Osteoblast (primary cell): ENCODE measurements at regions not wholly inside any gene's neighbourhood (a gene's known extent, or its start where the extent isn't known, plus 50 kb on each side); places are given as distances from the start of the nearest gene placed in this dataset.

Experiments
- DNase-seq: peaks from one replicate; pipeline ENCODE4 v3.0.0; 2011; ENCODE audit warnings: low spot score, mixed read lengths; ENCODE audit not compliant: insufficient read length; ENCODE audit errors: missing footprints
- H2AFZ ChIP-seq: 2 replicates; pipeline ENCODE4 v1.6.0; 2011; ENCODE audit warnings: mild to moderate bottlenecking, low read length
- H3K27ac ChIP-seq: 2 replicates; pipeline ENCODE4 v1.5.1; 2011; ENCODE audit warnings: mild to moderate bottlenecking, low read depth, low read length, moderate library complexity
- H3K27me3 ChIP-seq: 2 replicates; pipeline ENCODE4 v1.6.0; 2012; ENCODE audit warnings: mild to moderate bottlenecking, control low read depth, inconsistent platforms, low read length, moderate library complexity; ENCODE audit not compliant: insufficient read depth
- H3K36me3 ChIP-seq: 2 replicates; pipeline ENCODE4 v1.5.1; 2011; ENCODE audit warnings: mild to moderate bottlenecking, low read length, control low read depth, moderate library complexity; ENCODE audit not compliant: insufficient read depth
- H3K4me1 ChIP-seq: 2 replicates; pipeline ENCODE4 v1.5.1; 2011; ENCODE audit warnings: mild to moderate bottlenecking, low read length, control low read depth, moderate library complexity; ENCODE audit not compliant: insufficient read depth
- H3K4me2 ChIP-seq: 2 replicates; pipeline ENCODE4 v1.6.0; 2011; ENCODE audit warnings: mild to moderate bottlenecking, low read length; ENCODE audit not compliant: insufficient read depth
- H3K4me3 ChIP-seq: fragments of 200-600 bp; sonication (generic); 3 replicates; pipeline ENCODE4 v1.5.1; 2012; ENCODE audit warnings: mild to moderate bottlenecking, low read length, inconsistent platforms; ENCODE audit not compliant: insufficient read depth
- H3K79me2 ChIP-seq: 2 replicates; pipeline ENCODE4 v1.6.0; 2012; ENCODE audit warnings: mild to moderate bottlenecking, low read length, control low read depth, inconsistent platforms; ENCODE audit not compliant: insufficient read depth
- H3K9me3 ChIP-seq: 2 replicates; pipeline ENCODE4 v1.5.1; 2011; ENCODE audit warnings: low read depth, low read length, control low read depth
- H4K20me1 ChIP-seq: 2 replicates; pipeline ENCODE4 v1.6.0; 2012; ENCODE audit warnings: mild to moderate bottlenecking, low read length, control low read depth; ENCODE audit not compliant: insufficient read depth
- CTCF ChIP-seq: IDR thresholded peaks from 2 replicates; pipeline ENCODE4 v1.5.1; 2011; ENCODE audit warnings: mild to moderate bottlenecking, low read depth, low read length, moderate library complexity; ENCODE audit errors: extremely low read depth

GRCh38 chr18:27619906-27620305 is 434.8 kb upstream of the CHST9 start:
- TF ChIP-seq CTCF, result no peak
- H3K4me2 ChIP-seq, result no peak overlapping the region
- H3K27ac ChIP-seq, result no peak overlapping the region
- DNase-seq, result no peak
- no peaks in the 10 kb centered on the region for H3K36me3 ChIP-seq
- no peaks in the 10 kb centered on the region for H3K9me3 ChIP-seq
- H3K4me1 ChIP-seq, result no peaks in the 10 kb centered on the region
- H4K20me1 ChIP-seq, result no peaks in the 10 kb centered on the region
- H3K79me2 ChIP-seq, result no peaks in the 10 kb centered on the region
- peaks cover 9% of the 10 kb centered on the region for H3K27me3 ChIP-seq
- no peak overlapping the region for H3K4me3 ChIP-seq
- no peak overlapping the region for H2AFZ ChIP-seq

- DNase-seq, result no peak
- Histone ChIP-seq H4K20me1 (no peaks in the 10 kb centered on the region), H3K9me3 (no peaks in the 10 kb centered on the region), H3K4me1 (no peaks in the 10 kb centered on the region), H2AFZ (no peak overlapping the region), H3K27ac (no peak overlapping the region), H3K36me3 (no peaks in the 10 kb centered on the region), H3K79me2 (no peaks in the 10 kb centered on the region), H3K4me2 (no peak overlapping the region), H3K4me3 (no peak overlapping the region), H3K27me3 (peaks cover 9% of the 10 kb centered on the region)
- TF ChIP-seq CTCF, result no peak
These were observed 434.1 kb upstream of the CHST9 start for GRCh38 chr18:27619090-27619772.

- DNase-seq, result no peak
- Histone ChIP-seq H2AFZ (no peak overlapping the region), H3K4me3 (no peak overlapping the region), H3K27me3 (peaks cover 3% of the 10 kb centered on the region), H3K9me3 (no peaks in the 10 kb centered on the region), H4K20me1 (no peaks in the 10 kb centered on the region), H3K4me2 (no peak overlapping the region), H3K27ac (no peak overlapping the region), H3K4me1 (no peaks in the 10 kb centered on the region), H3K79me2 (no peaks in the 10 kb centered on the region), H3K36me3 (no peaks in the 10 kb centered on the region)
- no peak for TF ChIP-seq CTCF
These were observed 431.2 kb upstream of the CHST9 start for GRCh38 chr18:27616324-27616723.

- H3K79me2 ChIP-seq, result no peaks in the 10 kb centered on the region
- H3K36me3 ChIP-seq, result no peaks in the 10 kb centered on the region
- no peak overlapping the region for H3K4me3 ChIP-seq
- no peaks in the 10 kb centered on the region for H3K4me1 ChIP-seq
- H3K4me2 ChIP-seq, result no peak overlapping the region
- no peak for TF ChIP-seq CTCF
- H3K27me3 ChIP-seq, result peaks cover under 1% of the 10 kb centered on the region
- no peak overlapping the region for H3K27ac ChIP-seq
- no peak overlapping the region for H2AFZ ChIP-seq
- no peaks in the 10 kb centered on the region for H4K20me1 ChIP-seq
- no peak for DNase-seq
- H3K9me3 ChIP-seq, result no peaks in the 10 kb centered on the region
These were observed 430.1 kb upstream of the CHST9 start for GRCh38 chr18:27614951-27615844.
